ENCODE measurements at regions not wholly inside any gene's neighbourhood (a gene's known extent, or its start where the extent isn't known, plus 50 kb on each side); places are given as distances from the start of the nearest gene placed in this dataset.

DNA sequence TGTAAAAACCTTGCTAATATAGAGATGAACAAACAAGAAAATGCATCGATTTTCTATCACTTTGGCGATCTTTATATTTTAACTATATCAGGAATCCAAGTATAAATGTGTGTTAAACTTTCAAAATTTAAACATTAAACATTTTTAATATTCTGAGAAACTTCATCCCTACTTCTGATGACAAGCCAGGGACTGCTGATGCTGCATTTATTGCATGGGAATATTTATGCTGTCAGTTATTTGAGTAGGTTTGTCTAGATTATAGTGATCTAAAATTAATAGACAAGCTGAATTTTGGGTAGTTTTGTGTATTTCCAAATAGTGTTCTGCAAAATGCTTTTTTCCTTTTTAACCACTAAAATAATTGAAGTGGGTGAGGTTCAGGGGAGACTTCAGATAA is 175.3 kb downstream of the LEPR start:
- H4K20me1 ChIP-seq (ENCODE audit: control insufficient read depth, extremely low read depth, insufficient read depth, low read length), result no peaks in the 10 kb centered on the region
- H3K9me3 ChIP-seq (ENCODE audit: control insufficient read depth, low read depth, low read length), result no peaks in the 10 kb centered on the region
- H3K9me1 ChIP-seq (ENCODE audit: control insufficient read depth, extremely low read depth, insufficient read depth, low read length), result no peaks in the 10 kb centered on the region
- H2AFZ ChIP-seq (ENCODE audit: control insufficient read depth, low read length), result no peak overlapping the region
- no peaks in the 10 kb centered on the region for H3K27me3 ChIP-seq (ENCODE audit: control insufficient read depth, extremely low read depth, insufficient read depth, low read length)
- DNase-seq (ENCODE audit: low read depth, low spot score) (no peak), FAIRE-seq (no peak)
- no peak overlapping the region for H3K9ac ChIP-seq (ENCODE audit: control insufficient read depth, extremely low read depth, insufficient read depth, low read length)
- no peak overlapping the region for H3K27ac ChIP-seq (ENCODE audit: control insufficient read depth, insufficient read depth, low read length)
- TF ChIP-seq EZH2 (IDR thresholded peaks at IDR 0.05; ENCODE audit: low read length), result no peak
- TF ChIP-seq, protein P1, sequence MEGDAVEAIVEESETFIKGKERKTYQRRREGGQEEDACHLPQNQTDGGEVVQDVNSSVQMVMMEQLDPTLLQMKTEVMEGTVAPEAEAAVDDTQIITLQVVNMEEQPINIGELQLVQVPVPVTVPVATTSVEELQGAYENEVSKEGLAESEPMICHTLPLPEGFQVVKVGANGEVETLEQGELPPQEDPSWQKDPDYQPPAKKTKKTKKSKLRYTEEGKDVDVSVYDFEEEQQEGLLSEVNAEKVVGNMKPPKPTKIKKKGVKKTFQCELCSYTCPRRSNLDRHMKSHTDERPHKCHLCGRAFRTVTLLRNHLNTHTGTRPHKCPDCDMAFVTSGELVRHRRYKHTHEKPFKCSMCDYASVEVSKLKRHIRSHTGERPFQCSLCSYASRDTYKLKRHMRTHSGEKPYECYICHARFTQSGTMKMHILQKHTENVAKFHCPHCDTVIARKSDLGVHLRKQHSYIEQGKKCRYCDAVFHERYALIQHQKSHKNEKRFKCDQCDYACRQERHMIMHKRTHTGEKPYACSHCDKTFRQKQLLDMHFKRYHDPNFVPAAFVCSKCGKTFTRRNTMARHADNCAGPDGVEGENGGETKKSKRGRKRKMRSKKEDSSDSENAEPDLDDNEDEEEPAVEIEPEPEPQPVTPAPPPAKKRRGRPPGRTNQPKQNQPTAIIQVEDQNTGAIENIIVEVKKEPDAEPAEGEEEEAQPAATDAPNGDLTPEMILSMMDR (optimal IDR thresholded peaks at IDR 0.05 in 1 of 3, IDR thresholded peaks at IDR 0.05 in 1 of 3, conservative IDR thresholded peaks at IDR 0.05 in 1 of 3; ENCODE audit: extremely low read depth in 1 of 3, insufficient read depth in 2 of 3, low read length in 3 of 3), result no peak
- H3K4me3 ChIP-seq (ENCODE audit: control insufficient read depth in 2 of 3, extremely low read depth in 1 of 3, insufficient read depth in 2 of 3, low read depth in 1 of 3, low read length in 3 of 3), result no peak overlapping the region
- H3K79me2 ChIP-seq (ENCODE audit: control insufficient read depth, insufficient read depth, low read length), result no peaks in the 10 kb centered on the region
- dilution Hi-C loops (cut with MboI; ENCODE audit: extremely low pct_ligation_motif_present, low sequenced_read_pairs), result no loop called here
- no peaks in the 10 kb centered on the region for H3K4me1 ChIP-seq (ENCODE audit: control insufficient read depth, extremely low read depth, insufficient read depth, low read length)
- no peak overlapping the region for H3K4me2 ChIP-seq (ENCODE audit: control insufficient read depth, extremely low read depth, insufficient read depth, low read depth, low read length)
- no peaks in the 10 kb centered on the region for H3K36me3 ChIP-seq (ENCODE audit: control insufficient read depth in 2 of 2, extremely low read depth in 1 of 2, insufficient read depth in 2 of 2, low read length in 2 of 2)

DNA sequence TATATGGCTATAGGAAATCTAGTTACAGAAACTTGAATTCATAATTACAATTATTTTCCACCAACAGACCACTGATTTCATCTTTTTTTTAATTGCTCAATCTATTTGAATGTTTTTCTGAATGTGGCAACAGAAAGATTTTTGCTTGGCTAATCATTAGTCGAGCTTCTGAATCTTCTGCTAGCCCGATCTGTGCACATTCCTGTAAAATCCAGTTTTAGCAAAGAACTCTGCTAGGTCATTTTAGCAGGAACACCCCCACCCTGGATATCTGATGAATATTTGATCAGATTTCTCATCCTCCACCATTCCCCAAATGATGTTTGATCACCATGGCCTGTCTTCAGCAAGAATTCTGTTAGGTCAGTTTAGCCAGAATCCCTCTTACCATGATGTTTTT is 176.3 kb downstream of the LEPR start:
- no peak overlapping the region for H3K4me3 ChIP-seq (ENCODE audit: control insufficient read depth in 2 of 3, extremely low read depth in 1 of 3, insufficient read depth in 2 of 3, low read depth in 1 of 3, low read length in 3 of 3)
- H3K9me3 ChIP-seq (ENCODE audit: control insufficient read depth, low read depth, low read length), result no peaks in the 10 kb centered on the region
- no peaks in the 10 kb centered on the region for H3K36me3 ChIP-seq (ENCODE audit: control insufficient read depth in 2 of 2, extremely low read depth in 1 of 2, insufficient read depth in 2 of 2, low read length in 2 of 2)
- H3K4me1 ChIP-seq (ENCODE audit: control insufficient read depth, extremely low read depth, insufficient read depth, low read length), result no peaks in the 10 kb centered on the region
- H3K79me2 ChIP-seq (ENCODE audit: control insufficient read depth, insufficient read depth, low read length), result no peaks in the 10 kb centered on the region
- no peak overlapping the region for H2AFZ ChIP-seq (ENCODE audit: control insufficient read depth, low read length)
- TF ChIP-seq, protein P1 (optimal IDR thresholded peaks at IDR 0.05 in 1 of 3, IDR thresholded peaks at IDR 0.05 in 1 of 3, conservative IDR thresholded peaks at IDR 0.05 in 1 of 3; ENCODE audit: extremely low read depth in 1 of 3, insufficient read depth in 2 of 3, low read length in 3 of 3), result no peak
- no peak for TF ChIP-seq EZH2 (IDR thresholded peaks at IDR 0.05; ENCODE audit: low read length)
- no peak overlapping the region for H3K27ac ChIP-seq (ENCODE audit: control insufficient read depth, insufficient read depth, low read length)
- no peaks in the 10 kb centered on the region for H3K27me3 ChIP-seq (ENCODE audit: control insufficient read depth, extremely low read depth, insufficient read depth, low read length)
- H3K9me1 ChIP-seq (ENCODE audit: control insufficient read depth, extremely low read depth, insufficient read depth, low read length), result no peaks in the 10 kb centered on the region
- H3K4me2 ChIP-seq (ENCODE audit: control insufficient read depth, extremely low read depth, insufficient read depth, low read depth, low read length), result no peak overlapping the region
- DNase-seq (ENCODE audit: low read depth, low spot score) (no peak), FAIRE-seq (no peak)
- H3K9ac ChIP-seq (ENCODE audit: control insufficient read depth, extremely low read depth, insufficient read depth, low read length), result no peak overlapping the region
- no peaks in the 10 kb centered on the region for H4K20me1 ChIP-seq (ENCODE audit: control insufficient read depth, extremely low read depth, insufficient read depth, low read length)
- dilution Hi-C loops (cut with MboI; ENCODE audit: extremely low pct_ligation_motif_present, low sequenced_read_pairs), result no loop called here
